ENCODE measurements at regions not wholly inside any gene's neighbourhood (a gene's known extent, or its start where the extent isn't known, plus 50 kb on each side); places are given as distances from the start of the nearest gene placed in this dataset.

- no peak for DNase-seq (ENCODE audit: low read depth)
These were observed 165.2 kb upstream of the DEFB112 start for GRCh38 chr6:50214937-50215336.

DNA sequence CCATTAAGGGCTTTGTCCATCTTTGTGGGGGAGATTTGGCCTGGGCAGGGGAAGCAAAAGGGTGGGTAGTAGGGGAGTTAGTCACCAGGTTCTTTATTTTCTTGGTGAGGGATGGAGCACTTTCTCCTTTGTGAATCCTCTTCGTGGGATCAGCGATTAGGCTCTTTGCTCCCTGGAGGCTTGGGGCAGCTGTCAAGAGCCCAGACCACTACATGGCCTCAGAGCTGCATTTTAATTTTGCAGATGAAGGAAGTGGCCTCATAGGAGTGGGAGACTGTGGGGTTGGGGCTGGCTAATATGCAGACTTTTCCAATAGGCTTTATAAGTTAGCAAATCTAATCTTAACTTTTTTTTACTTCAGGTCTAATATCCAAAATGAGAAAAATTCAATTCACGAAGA, 168.1 kb upstream of the DEFB112 start:
- no peak for DNase-seq (ENCODE audit: low read depth)

DNA sequence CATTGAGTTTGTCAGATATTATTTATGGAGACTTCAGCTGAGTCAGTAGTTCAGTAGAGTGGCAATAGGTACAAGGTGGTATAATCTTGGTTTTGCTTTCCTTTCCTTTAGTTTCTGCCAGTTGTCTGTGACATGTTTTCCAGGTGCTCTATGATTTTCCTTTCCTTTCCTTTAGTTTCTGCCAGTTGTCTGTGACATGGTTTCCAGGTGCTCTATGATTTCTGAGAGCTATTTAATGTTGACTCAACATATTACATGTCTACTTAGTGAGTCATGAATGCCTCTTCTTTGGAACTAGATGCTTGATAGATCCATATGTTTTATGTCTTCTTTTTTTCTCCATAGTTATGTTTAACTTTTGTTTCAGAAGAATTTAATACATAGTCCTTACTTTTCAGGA, 186.4 kb upstream of the DEFB112 start:
- no peak for DNase-seq (ENCODE audit: low read depth)

- no peak for DNase-seq (ENCODE audit: low read depth)
These were observed 190.1 kb upstream of the DEFB112 start for GRCh38 chr6:50239853-50240252.

DNA sequence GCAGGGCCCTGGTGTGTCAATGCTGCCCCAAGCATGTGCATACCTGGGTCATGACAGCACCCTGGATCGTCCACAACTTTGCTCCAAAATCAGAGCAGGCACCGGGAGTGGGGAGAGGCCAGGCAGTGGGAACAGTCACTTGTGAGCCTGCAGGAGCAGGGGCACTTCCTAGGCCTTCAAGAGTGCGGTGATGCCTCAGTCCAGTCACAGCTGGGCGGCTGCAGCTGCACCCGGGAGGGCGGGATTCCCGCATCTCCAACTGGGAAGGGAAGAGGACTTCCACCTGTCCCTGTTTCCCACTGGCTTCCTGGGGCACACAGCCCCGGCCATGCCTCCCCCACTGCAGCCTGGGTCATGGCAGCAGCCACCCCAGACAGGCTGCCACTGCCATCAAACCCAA, 191.3 kb upstream of the DEFB112 start:
- DNase-seq (ENCODE audit: low read depth), result no peak

GRCh38 chr6:50249493-50249892, 199.8 kb upstream of the DEFB112 start:
- DNase-seq (ENCODE audit: low read depth), result peak; percentile 7

GRCh38 chr6:50257322-50257721, 207.6 kb upstream of the DEFB112 start:
- no peak for DNase-seq (ENCODE audit: low read depth)

- DNase-seq (ENCODE audit: low read depth), result no peak
These were observed 210.2 kb upstream of the DEFB112 start for GRCh38 chr6:50259903-50260302.

- DNase-seq (ENCODE audit: low read depth), result no peak
These were observed 215.4 kb upstream of the DEFB112 start for GRCh38 chr6:50264995-50265571.

DNA sequence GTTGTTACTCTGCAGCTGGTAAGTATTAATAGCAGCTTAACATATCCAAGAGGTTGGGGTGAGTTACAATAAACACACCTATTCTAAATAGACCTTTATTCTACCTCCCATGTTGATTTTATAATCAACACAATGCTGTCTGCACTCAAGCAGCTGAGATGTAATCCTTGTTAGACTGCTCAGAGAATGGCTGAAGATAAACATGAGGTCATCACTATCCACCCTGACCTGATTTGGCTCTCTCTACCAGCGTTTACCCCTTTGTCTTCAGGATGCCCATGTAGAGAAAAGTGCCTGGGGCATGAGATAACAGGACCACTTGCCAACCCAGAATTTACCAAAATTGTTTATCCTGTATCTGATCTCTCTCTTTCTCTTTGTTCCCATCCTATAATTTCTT, 220.7 kb upstream of the DEFB112 start:
- no peak for DNase-seq (ENCODE audit: low read depth)

DNA sequence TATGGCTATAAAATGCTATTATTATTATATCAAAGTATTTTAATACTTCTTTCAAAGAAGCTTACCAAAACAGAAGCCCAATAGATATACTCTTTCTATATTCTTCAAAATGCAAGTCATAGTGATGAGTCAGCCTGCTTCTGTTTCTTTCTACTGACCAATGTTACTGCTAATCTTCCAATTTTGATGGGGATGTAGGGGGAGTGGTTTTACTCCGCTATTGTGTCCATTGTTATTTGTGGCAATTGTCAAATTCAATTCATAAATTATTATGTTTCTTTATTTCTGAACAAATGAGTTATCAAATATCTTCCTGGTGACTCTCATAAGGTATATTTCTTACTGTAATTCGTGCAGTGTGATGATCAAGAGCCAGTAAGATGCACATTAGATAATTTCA, 221.5 kb upstream of the DEFB112 start:
- DNase-seq (ENCODE audit: low read depth), result peak; percentile 2

GRCh38 chr6:50271817-50272216, 222.1 kb upstream of the DEFB112 start:
- no peak for DNase-seq (ENCODE audit: low read depth)

DNA sequence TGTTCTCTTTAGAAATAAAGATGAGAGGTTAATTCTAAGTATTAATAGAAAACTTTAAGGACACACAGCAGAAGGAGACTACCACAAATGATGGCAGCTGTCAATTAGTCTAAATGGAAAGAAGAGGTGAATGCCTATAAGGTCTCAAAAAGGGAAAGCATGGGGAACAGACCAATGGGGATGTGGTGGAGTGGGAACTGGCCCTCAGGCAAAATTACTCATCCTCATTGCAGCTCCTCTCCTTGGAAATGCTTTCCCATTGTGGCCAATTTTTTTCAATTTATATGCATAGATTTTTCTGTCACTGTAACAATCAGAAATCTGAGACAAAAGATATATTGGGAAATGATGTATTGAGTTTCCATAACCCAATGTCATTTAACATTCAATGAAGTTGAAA, 222.9 kb upstream of the DEFB112 start:
- DNase-seq (ENCODE audit: low read depth), result no peak

- no peak for DNase-seq (ENCODE audit: low read depth)
These were observed 227.1 kb upstream of the DEFB112 start for GRCh38 chr6:50276771-50277261.

DNA sequence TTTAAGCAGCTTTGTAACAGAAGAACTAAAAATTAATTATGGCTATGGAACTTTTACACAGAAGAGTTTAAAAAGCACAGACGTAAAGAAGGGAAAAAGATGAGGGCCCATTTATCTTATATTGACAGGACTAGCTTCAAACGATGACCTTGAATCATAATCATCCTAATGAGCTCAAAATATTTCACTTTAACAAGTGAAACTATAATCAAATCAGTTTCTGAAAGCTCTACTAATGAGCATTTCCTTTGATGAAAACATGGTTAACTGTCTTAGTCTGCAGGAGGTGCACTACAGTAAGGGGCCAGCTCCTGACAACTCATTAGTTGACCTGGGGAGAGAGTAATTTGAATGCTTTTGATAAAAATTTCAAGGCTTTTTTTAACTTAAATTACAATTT, 228.0 kb upstream of the DEFB112 start:
- DNase-seq (ENCODE audit: low read depth), result no peak

GRCh38 chr6:50278663-50279062, 228.9 kb upstream of the DEFB112 start:
- no peak for DNase-seq (ENCODE audit: low read depth)

DNA sequence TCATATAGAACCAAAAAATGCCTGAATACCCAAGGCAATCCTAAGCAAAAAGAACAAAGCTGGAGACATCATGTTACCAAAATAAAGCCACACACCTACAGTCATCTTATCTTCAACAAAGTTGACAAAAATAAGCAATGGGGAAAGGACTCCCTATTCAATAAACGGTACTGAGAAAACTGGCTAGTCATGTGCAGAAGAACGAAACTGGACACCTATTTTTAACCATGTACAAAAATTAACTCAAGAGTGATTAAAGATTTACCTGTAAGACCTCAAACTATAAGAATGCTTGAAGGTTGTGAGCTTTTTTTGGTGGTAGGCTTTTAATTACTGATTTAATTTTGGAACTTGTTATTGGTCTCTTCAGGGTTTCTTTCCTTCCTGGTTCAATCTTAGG, 236.0 kb upstream of the DEFB112 start:
- no peak for DNase-seq (ENCODE audit: low read depth)

GRCh38 chr6:50288241-50288640, 238.5 kb upstream of the DEFB112 start:
- no peak for DNase-seq (ENCODE audit: low read depth)

DNA sequence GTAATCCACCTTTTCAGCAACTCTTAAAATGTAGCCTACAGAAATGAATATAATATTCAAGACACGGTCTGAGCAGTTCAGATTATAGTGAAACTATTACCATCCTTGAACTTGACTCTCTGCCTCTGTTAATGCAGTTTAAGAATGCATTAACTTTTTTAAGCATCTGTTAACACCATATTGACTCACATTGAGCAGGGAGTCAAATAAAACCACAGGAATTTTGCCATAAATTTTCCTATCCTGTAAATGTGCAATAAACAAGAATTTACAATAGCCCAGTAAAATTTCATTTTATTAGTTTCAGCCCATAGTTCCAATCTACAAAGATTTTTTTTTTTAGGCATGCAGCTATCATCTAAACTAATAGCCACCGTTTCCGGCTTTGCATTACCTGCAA, 239.2 kb upstream of the DEFB112 start:
- DNase-seq (ENCODE audit: low read depth), result no peak

DNA sequence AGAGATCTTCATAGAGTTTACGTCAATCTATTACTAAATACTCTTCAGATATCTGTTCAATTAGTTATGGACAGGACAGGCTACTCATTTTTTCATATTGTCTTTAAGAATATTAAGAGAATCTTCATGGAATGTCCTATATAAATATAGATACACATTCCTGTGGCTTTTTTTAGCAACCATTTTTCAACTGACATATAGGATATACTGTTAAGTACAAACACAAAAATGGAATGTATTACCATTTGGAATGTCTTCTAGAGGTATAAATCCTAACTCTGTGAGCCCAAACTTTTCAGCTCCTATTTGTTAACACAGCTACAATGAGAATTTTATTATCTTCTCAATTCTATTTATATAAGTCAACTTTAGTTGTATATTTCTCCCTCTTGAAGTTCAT, 239.6 kb upstream of the DEFB112 start:
- no peak for DNase-seq (ENCODE audit: low read depth)

GRCh38 chr6:50301307-50301706, 251.6 kb upstream of the DEFB112 start:
- DNase-seq (ENCODE audit: low read depth), result no peak

- DNase-seq (ENCODE audit: low read depth), result peak; percentile 0
These were observed 255.9 kb upstream of the DEFB112 start for GRCh38 chr6:50305660-50306059.

DNA sequence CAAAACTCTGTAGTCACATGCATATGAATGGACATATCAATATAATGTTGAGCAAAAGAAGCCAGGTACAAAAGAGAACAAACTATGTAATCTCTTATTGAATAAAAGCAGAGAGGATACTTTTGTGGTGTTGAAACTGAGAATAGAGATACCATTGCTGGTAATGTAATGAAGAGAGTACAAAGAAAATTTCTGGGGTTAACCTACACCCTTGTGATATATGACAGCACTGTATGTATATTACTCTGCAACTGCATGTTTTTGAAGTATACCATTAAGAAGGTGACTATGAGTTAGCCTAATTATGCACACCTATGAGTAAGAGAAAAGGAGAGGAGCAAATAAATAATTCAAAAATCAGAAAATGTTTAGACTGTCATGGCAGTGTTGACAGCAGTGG, 268.8 kb upstream of the DEFB112 start:
- no peak for DNase-seq (ENCODE audit: low read depth)

- no peak for DNase-seq (ENCODE audit: low read depth)
These were observed 280.6 kb upstream of the DEFB112 start for GRCh38 chr6:50330347-50330746.

Data from LHCN-M2 (cell line).